MCF 10A (cell line): ENCODE measurements at regions not wholly inside any gene's neighbourhood (a gene's known extent, or its start where the extent isn't known, plus 50 kb on each side); places are given as distances from the start of the nearest gene placed in this dataset.

Source experiments
- BruUV-seq: library from RNA; stranded (reverse); fragments of 400-500 nt; replicated peaks from 2 replicates; lab custom pipeline; 2021; lab: Mats Ljungman, UMichigan
- CTCF ChIA-PET: fragments of 300-600 bp; sonication (Branson Sonifier 250); formaldehyde crosslinking; extraction: SDS; loops from one replicate; lab custom pipeline; 2021; ENCODE audit warnings: antibody characterized with exemption, inconsistent platforms; lab: Yijun Ruan, JAX
- POLR2A ChIA-PET: fragments of 300-600, 350-650 bp; sonication (Branson Sonifier 250); formaldehyde crosslinking; extraction: SDS; loops from one replicate; lab custom pipeline; 2020; ENCODE audit warnings: antibody characterized with exemption, inconsistent platforms; lab: Yijun Ruan, JAX
- DNase-seq: peaks from one replicate; pipeline ENCODE4 v3.0.0-alpha.2; 2018; ENCODE audit not compliant: unreplicated experiment
- H3K27ac Mint-ChIP-seq: one replicate; pipeline ENCODE4 v1.8.0; 2022; ENCODE audit warnings: mild to moderate bottlenecking, low read depth, mixed read lengths; ENCODE audit not compliant: unreplicated experiment
- H3K27me3 Mint-ChIP-seq: one replicate; pipeline ENCODE4 v1.8.0; 2022; ENCODE audit warnings: mixed read lengths; ENCODE audit not compliant: insufficient read depth, unreplicated experiment
- H3K36me3 Mint-ChIP-seq: one replicate; pipeline ENCODE4 v1.8.0; 2022; ENCODE audit warnings: mild to moderate bottlenecking, moderate library complexity, mixed read lengths; ENCODE audit not compliant: insufficient read depth, unreplicated experiment
- H3K4me1 Mint-ChIP-seq: one replicate; pipeline ENCODE4 v1.8.0; 2022; ENCODE audit warnings: mixed read lengths; ENCODE audit not compliant: insufficient read depth, unreplicated experiment
- H3K4me3 Mint-ChIP-seq: one replicate; pipeline ENCODE4 v1.8.0; 2022; ENCODE audit warnings: mild to moderate bottlenecking, moderate library complexity, mixed read lengths; ENCODE audit not compliant: unreplicated experiment
- H3K9me3 Mint-ChIP-seq: one replicate; pipeline ENCODE4 v1.8.0; 2022; ENCODE audit warnings: mixed read lengths; ENCODE audit not compliant: unreplicated experiment
- CTCF ChIP-seq: fragments of 200-600 bp; IDR thresholded peaks from one replicate; pipeline ENCODE4 v1.8.0; 2022; ENCODE audit warnings: antibody characterized with exemption, mild to moderate bottlenecking; ENCODE audit not compliant: unreplicated experiment
- intact Hi-C: fragments of 100-400 bp; cut with micrococcal nuclease; formaldehyde crosslinking; loops from 2 replicates; pipeline ENCODE4 v1.14.1; 2022

GRCh38 chr6:37761554-37762271, 57.8 kb upstream of the ZFAND3 start:
- Mint-ChIP-seq H3K27ac (no peak overlapping the region), H3K9me3 (no peaks in the 10 kb centered on the region), H3K36me3 (no peaks in the 10 kb centered on the region), H3K27me3 (peaks cover 51% of the 10 kb centered on the region), H3K4me1 (peaks cover 5% of the 10 kb centered on the region), H3K4me3 (no peak overlapping the region)
- no TSS peak for BruUV-seq
- intact Hi-C loops: no loop called here
- DNase-seq: no peak
- CTCF ChIA-PET: no interaction called here
- TF ChIP-seq CTCF: no peak
- POLR2A ChIA-PET: interaction anchor here (0.6 to 1.2 kb wide), 2 partner anchors 11 to 14 kb away, joined by 3 to 4 read pairs; no protein-coding TSS in a partner anchor

DNA sequence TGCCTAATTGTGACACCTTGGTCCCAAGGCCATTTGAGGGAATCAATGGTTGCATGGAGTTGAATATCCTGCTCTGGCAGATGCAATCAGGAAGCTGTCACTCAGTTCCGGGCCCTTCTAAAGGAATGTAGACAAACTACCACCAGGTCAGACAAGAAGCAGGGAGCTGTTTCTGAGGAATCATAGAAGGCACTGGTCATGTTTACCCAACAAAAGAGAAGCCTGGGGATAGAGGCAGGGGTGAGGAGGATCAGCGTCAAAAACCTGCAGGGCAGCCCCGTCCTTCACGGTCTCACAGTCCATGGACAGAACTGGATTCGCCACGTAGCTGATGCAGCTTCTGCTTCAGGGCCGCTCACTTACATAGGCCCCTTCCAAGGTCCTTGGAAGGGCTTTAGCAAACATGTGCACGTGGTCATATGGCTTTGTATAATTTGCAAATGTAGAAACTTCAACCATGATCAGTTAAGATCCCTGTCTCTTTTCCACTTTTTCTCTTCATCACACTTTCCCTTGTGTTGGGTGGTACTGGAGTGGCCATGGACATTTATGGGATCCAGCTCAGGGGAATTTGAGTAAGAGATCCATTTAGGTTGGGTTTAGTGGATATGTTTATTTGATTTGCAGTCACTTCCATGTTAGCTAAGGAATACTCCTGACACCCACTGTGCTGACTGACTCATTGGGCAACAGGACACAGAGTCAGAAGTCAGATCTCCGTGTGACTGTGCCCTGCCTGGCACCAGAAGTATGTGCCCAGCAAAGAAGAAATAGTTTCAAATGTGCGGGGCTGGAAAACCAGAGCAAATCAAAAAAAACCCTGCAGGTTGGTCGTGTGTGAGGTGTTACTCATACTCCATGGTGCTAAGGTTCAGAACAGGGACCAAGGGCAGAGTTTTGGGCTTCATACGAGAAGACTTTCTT, 60.0 kb upstream of the ZFAND3 start:
- H3K27ac Mint-ChIP-seq: no peak overlapping the region

GRCh38 chr6:37758647-37759046, 60.9 kb upstream of the ZFAND3 start:
- Mint-ChIP-seq H3K36me3 (no peaks in the 10 kb centered on the region), H3K27me3 (peaks cover 61% of the 10 kb centered on the region), H3K4me3 (no peak overlapping the region), H3K9me3 (no peaks in the 10 kb centered on the region), H3K4me1 (peaks cover 5% of the 10 kb centered on the region), H3K27ac (no peak overlapping the region)
- no TSS peak for BruUV-seq
- POLR2A ChIA-PET: no interaction called here
- intact Hi-C loops: no loop called here
- TF ChIP-seq CTCF: no peak
- DNase-seq: no peak
- CTCF ChIA-PET: no interaction called here

More for the DNA sequence above, 60.0 kb upstream of the ZFAND3 start:
- Mint-ChIP-seq H3K36me3 (no peaks in the 10 kb centered on the region), H3K4me3 (no peak overlapping the region), H3K9me3 (no peaks in the 10 kb centered on the region), H3K27me3 (peaks cover 63% of the 10 kb centered on the region), H3K4me1 (peaks cover 5% of the 10 kb centered on the region)
- no TSS peak for BruUV-seq
- no peak for DNase-seq
- POLR2A ChIA-PET: interaction anchor here (0.6 kb wide), 1 partner anchor 982 kb away, joined by 4 read pairs; no protein-coding TSS in a partner anchor
- CTCF ChIA-PET: interaction anchor here (0.9 to 1.0 kb wide), 2 partner anchors 31 to 302 kb away, joined by 3 to 4 read pairs; no protein-coding TSS in a partner anchor
- TF ChIP-seq CTCF: no peak
- intact Hi-C loops: no loop called here

- intact Hi-C loops: no loop called here
- Mint-ChIP-seq H3K4me1 (peaks cover 5% of the 10 kb centered on the region), H3K27ac (no peak overlapping the region), H3K27me3 (peaks cover 57% of the 10 kb centered on the region), H3K9me3 (no peaks in the 10 kb centered on the region), H3K36me3 (no peaks in the 10 kb centered on the region), H3K4me3 (no peak overlapping the region)
- BruUV-seq: no TSS peak
- no peak for DNase-seq
- ChIA-PET CTCF (no interaction called here), POLR2A (no interaction called here)
- no peak for TF ChIP-seq CTCF
Measured at GRCh38 chr6:37758234-37758633, 60.6 kb upstream of the MDGA1 start.
